8988T (cell line): ENCODE measurements at regions not wholly inside any gene's neighbourhood (a gene's known extent, or its start where the extent isn't known, plus 50 kb on each side); places are given as distances from the start of the nearest gene placed in this dataset.

Experiments
- DNase-seq: peaks from one replicate; pipeline ENCODE4 v3.0.0; 2011

GRCh38 chr6:33862536-33862935, 58.7 kb upstream of the MLN start:
- DNase-seq, result no peak

- DNase-seq, result no peak
Observed at GRCh38 chr6:33861722-33862121, 57.9 kb upstream of the MLN start.

- no peak for DNase-seq
Observed at GRCh38 chr6:33860706-33861474, 57.1 kb upstream of the MLN start.

- no peak for DNase-seq
Observed at GRCh38 chr6:33860006-33860405, 56.2 kb upstream of the MLN start.

- DNase-seq, result no peak
Observed at GRCh38 chr6:33858804-33859505, 55.2 kb upstream of the MLN start.

- DNase-seq, result no peak
Observed at GRCh38 chr6:33857932-33858475, 54.2 kb upstream of the MLN start.

GRCh38 chr6:33857093-33857931, 53.5 kb upstream of the MLN start:
- no peak for DNase-seq

GRCh38 chr6:33856655-33857054, 52.9 kb upstream of the MLN start:
- DNase-seq, result no peak

- DNase-seq, result no peak
Observed at GRCh38 chr6:33856031-33856590, 52.3 kb upstream of the MLN start.

GRCh38 chr6:33854572-33855030, 50.8 kb upstream of the MLN start:
- DNase-seq, result no peak

- no peak for DNase-seq
Observed at GRCh38 chr6:33853736-33854135, 49.9 kb upstream of the MLN start.
